ENCODE measurements at regions not wholly inside any gene's neighbourhood (a gene's known extent, or its start where the extent isn't known, plus 50 kb on each side); places are given as distances from the start of the nearest gene placed in this dataset.

- TF ChIP-seq, protein P1, sequence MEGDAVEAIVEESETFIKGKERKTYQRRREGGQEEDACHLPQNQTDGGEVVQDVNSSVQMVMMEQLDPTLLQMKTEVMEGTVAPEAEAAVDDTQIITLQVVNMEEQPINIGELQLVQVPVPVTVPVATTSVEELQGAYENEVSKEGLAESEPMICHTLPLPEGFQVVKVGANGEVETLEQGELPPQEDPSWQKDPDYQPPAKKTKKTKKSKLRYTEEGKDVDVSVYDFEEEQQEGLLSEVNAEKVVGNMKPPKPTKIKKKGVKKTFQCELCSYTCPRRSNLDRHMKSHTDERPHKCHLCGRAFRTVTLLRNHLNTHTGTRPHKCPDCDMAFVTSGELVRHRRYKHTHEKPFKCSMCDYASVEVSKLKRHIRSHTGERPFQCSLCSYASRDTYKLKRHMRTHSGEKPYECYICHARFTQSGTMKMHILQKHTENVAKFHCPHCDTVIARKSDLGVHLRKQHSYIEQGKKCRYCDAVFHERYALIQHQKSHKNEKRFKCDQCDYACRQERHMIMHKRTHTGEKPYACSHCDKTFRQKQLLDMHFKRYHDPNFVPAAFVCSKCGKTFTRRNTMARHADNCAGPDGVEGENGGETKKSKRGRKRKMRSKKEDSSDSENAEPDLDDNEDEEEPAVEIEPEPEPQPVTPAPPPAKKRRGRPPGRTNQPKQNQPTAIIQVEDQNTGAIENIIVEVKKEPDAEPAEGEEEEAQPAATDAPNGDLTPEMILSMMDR (IDR thresholded peaks at IDR 0.05 in 2 of 3, conservative IDR thresholded peaks at IDR 0.05 in 1 of 3; ENCODE audit: control insufficient read depth in 2 of 3, extremely low read depth in 1 of 3, insufficient read depth in 1 of 3, low read depth in 3 of 3, low read length in 3 of 3), result no peak
- TF ChIP-seq E2F8 (IDR thresholded peaks at IDR 0.05; ENCODE audit: low read depth, partially characterized antibody) (no peak), BCL11A (IDR thresholded peaks at IDR 0.05; ENCODE audit: low read depth, low read length) (no peak), ZNF592 (IDR thresholded peaks at IDR 0.05) (no peak), BCL3 (IDR thresholded peaks at IDR 0.05; ENCODE audit: borderline replicate concordance, insufficient read depth, low read depth, low read length, poor library complexity, severe bottlenecking) (no peak), YY1 (IDR thresholded peaks at IDR 0.05; ENCODE audit: low read depth, low read length) (no peak), EGR1 (IDR thresholded peaks at IDR 0.05; ENCODE audit: borderline replicate concordance in 1 of 2, low read depth in 2 of 2, low read length in 2 of 2) (no peak), NFIC (IDR thresholded peaks at IDR 0.05; ENCODE audit: low read depth, low read length) (no peak)
- TF ChIP-seq, protein P2, sequence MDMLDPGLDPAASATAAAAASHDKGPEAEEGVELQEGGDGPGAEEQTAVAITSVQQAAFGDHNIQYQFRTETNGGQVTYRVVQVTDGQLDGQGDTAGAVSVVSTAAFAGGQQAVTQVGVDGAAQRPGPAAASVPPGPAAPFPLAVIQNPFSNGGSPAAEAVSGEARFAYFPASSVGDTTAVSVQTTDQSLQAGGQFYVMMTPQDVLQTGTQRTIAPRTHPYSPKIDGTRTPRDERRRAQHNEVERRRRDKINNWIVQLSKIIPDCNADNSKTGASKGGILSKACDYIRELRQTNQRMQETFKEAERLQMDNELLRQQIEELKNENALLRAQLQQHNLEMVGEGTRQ (IDR thresholded peaks at IDR 0.05; ENCODE audit: borderline replicate concordance, low read depth, low read length), result no peak
Measured at GRCh38 chr4:59307609-59308008, 1892.5 kb upstream of the ADGRL3 start.

Data from GM12878 (cell line).